ENCODE measurements at regions not wholly inside any gene's neighbourhood (a gene's known extent, or its start where the extent isn't known, plus 50 kb on each side); places are given as distances from the start of the nearest gene placed in this dataset.

- Histone ChIP-seq H3K79me2 (ENCODE audit: control insufficient read depth, insufficient read depth, low read length) (no peaks in the 10 kb centered on the region), H3K4me1 (ENCODE audit: control insufficient read depth, extremely low read depth, insufficient read depth, low read length) (no peaks in the 10 kb centered on the region), H3K9me1 (replicated peaks; ENCODE audit: control insufficient read depth, extremely low read depth, insufficient read depth, low read length) (no peaks in the 10 kb centered on the region), H4K20me1 (replicated peaks; ENCODE audit: control insufficient read depth, extremely low read depth, insufficient read depth, low read length) (no peaks in the 10 kb centered on the region), H3K27ac (ENCODE audit: insufficient read depth, low read depth, low read length) (no peak overlapping the region), H3K4me3 (replicated peaks in 1 of 3; ENCODE audit: insufficient read depth in 1 of 3, low read depth in 1 of 3, low read length in 3 of 3) (no peak overlapping the region), H3K9ac (replicated peaks; ENCODE audit: extremely low read depth, insufficient read depth, low read length) (no peak overlapping the region), H3K36me3 (ENCODE audit: control insufficient read depth in 2 of 2, extremely low read depth in 1 of 2, insufficient read depth in 2 of 2, low read length in 2 of 2) (no peaks in the 10 kb centered on the region), H2AFZ (ENCODE audit: low read depth, low read length) (no peak overlapping the region), H3K9me3 (replicated peaks; ENCODE audit: control insufficient read depth, insufficient read depth, low read length) (no peaks in the 10 kb centered on the region), H3K4me2 (ENCODE audit: insufficient read depth, low read length) (no peak overlapping the region), H3K27me3 (ENCODE audit: control insufficient read depth in 2 of 2, insufficient read depth in 2 of 2, low read length in 2 of 2) (no peaks in the 10 kb centered on the region)
- intact Hi-C loops (cut with micrococcal nuclease), result no loop called here
- no peak for DNase-seq (ENCODE audit: low read depth, low spot score)
- TF ChIP-seq GATA2 (IDR thresholded peaks at IDR 0.05; ENCODE audit: insufficient read depth, insufficient read length, low read depth, low read length) (no peak), CTCF (IDR thresholded peaks at IDR 0.05; ENCODE audit: extremely low read depth in 1 of 2, insufficient read depth in 1 of 2, low read depth in 1 of 2, low read length in 2 of 2) (no peak), MAX (IDR thresholded peaks at IDR 0.05; ENCODE audit: insufficient read depth, insufficient read length) (no peak), POLR2A (IDR thresholded peaks at IDR 0.05; ENCODE audit: low read depth, low read length) (no peak), JUN (IDR thresholded peaks at IDR 0.05; ENCODE audit: borderline replicate concordance, insufficient read depth, insufficient read length, low read depth) (no peak), EZH2 (IDR thresholded peaks at IDR 0.05; ENCODE audit: borderline replicate concordance, low read depth, low read length, severe bottlenecking) (no peak), MYC (IDR thresholded peaks at IDR 0.05; ENCODE audit: low read depth, low read length) (no peak), POLR2AphosphoS5 (IDR thresholded peaks at IDR 0.05; ENCODE audit: insufficient read depth, low read depth, low read length) (no peak), FOS (IDR thresholded peaks at IDR 0.05; ENCODE audit: borderline replicate concordance, insufficient read depth, low read length) (no peak)
- CTCF ChIA-PET, result no interaction called here
- dilution Hi-C loops (cut with MboI; ENCODE audit: extremely low pct_ligation_motif_present, low sequenced_read_pairs), result no loop called here
- POLR2A ChIA-PET, result no interaction called here
- no peak for FAIRE-seq
- no TSS peak for BruUV-seq (replicated peaks)
These were observed 1226.7 kb downstream of the UQCRFS1 start for GRCh38 chr19:27986299-27986698.

Measured in endothelial cell of umbilical vein (primary cell).